HCT116 (cell line): ENCODE measurements at regions not wholly inside any gene's neighbourhood (a gene's known extent, or its start where the extent isn't known, plus 50 kb on each side); places are given as distances from the start of the nearest gene placed in this dataset.

Experiments
- CBX3 ChIP-seq: IDR thresholded peaks from 2 replicates; pipeline ENCODE4 v1.6.1; 2012; ENCODE audit warnings: low read depth
- POLR2AphosphoS5 ChIP-seq: IDR thresholded peaks from 2 replicates; pipeline ENCODE4 v1.6.1; 2011; ENCODE audit warnings: mild to moderate bottlenecking, low read depth, low read length, moderate library complexity
- TF ChIP-seq, protein P1 (sequence below), 3 experiments: fragments of 200-600 bp in 1 of 3; sonication (generic) in 1 of 3; IDR thresholded peaks in 2 of 3; conservative IDR thresholded peaks in 1 of 3; 2 replicates each; pipeline ENCODE4 v1.5.1; 2012 to 2017; ENCODE audit warnings: low read depth in 2 of 3, low read length in 2 of 3, antibody characterized with exemption in 1 of 3, borderline replicate concordance in 1 of 3, control low read depth in 1 of 3, mild to moderate bottlenecking in 1 of 3, mixed read lengths in 1 of 3, mixed run types in 1 of 3, moderate library complexity in 1 of 3; ENCODE audit not compliant: insufficient read depth in 1 of 3
- TF ChIP-seq, protein P2 (sequence below): IDR thresholded peaks from 2 replicates; pipeline ENCODE4 v1.6.1; 2011; ENCODE audit warnings: mild to moderate bottlenecking, low read length, moderate library complexity; ENCODE audit not compliant: insufficient replicate concordance; ENCODE audit errors: extremely low read depth

DNA sequence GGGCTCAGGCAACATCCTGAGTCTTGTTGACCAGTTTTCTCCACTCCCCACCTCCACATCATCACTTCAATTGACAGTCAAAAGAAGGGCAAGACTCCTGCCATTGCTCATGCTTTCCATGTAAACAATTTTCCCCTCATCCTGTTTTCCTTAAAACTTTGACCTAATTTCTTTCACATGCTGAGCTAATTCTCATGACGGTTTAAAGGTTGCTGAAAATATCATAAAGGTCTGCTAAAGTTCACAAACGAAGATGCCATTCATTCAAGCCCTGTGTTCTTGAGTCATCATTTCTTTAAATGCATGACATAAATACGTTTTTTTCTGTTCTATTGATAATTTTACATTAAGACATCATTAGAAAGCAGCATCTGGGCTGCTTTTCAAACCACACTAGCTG lies 353.9 kb downstream of the NKX6-1 start:
- TF ChIP-seq, protein P1, sequence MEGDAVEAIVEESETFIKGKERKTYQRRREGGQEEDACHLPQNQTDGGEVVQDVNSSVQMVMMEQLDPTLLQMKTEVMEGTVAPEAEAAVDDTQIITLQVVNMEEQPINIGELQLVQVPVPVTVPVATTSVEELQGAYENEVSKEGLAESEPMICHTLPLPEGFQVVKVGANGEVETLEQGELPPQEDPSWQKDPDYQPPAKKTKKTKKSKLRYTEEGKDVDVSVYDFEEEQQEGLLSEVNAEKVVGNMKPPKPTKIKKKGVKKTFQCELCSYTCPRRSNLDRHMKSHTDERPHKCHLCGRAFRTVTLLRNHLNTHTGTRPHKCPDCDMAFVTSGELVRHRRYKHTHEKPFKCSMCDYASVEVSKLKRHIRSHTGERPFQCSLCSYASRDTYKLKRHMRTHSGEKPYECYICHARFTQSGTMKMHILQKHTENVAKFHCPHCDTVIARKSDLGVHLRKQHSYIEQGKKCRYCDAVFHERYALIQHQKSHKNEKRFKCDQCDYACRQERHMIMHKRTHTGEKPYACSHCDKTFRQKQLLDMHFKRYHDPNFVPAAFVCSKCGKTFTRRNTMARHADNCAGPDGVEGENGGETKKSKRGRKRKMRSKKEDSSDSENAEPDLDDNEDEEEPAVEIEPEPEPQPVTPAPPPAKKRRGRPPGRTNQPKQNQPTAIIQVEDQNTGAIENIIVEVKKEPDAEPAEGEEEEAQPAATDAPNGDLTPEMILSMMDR (IDR thresholded peaks at IDR 0.05 in 2 of 3, conservative IDR thresholded peaks at IDR 0.05 in 1 of 3; ENCODE audit: borderline replicate concordance in 1 of 3, insufficient read depth in 1 of 3, low read depth in 2 of 3, low read length in 2 of 3): no peak
- TF ChIP-seq CBX3: no peak
- TF ChIP-seq POLR2AphosphoS5: no peak
- TF ChIP-seq, protein P2, sequence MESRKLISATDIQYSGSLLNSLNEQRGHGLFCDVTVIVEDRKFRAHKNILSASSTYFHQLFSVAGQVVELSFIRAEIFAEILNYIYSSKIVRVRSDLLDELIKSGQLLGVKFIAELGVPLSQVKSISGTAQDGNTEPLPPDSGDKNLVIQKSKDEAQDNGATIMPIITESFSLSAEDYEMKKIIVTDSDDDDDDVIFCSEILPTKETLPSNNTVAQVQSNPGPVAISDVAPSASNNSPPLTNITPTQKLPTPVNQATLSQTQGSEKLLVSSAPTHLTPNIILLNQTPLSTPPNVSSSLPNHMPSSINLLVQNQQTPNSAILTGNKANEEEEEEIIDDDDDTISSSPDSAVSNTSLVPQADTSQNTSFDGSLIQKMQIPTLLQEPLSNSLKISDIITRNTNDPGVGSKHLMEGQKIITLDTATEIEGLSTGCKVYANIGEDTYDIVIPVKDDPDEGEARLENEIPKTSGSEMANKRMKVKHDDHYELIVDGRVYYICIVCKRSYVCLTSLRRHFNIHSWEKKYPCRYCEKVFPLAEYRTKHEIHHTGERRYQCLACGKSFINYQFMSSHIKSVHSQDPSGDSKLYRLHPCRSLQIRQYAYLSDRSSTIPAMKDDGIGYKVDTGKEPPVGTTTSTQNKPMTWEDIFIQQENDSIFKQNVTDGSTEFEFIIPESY: no peak
